HG03064 (cell line): ENCODE measurements at regions not wholly inside any gene's neighbourhood (a gene's known extent, or its start where the extent isn't known, plus 50 kb on each side); places are given as distances from the start of the nearest gene placed in this dataset.

Experiments used
- ATAC-seq: cut with Tn5 transposase; IDR thresholded peaks from one replicate; pipeline ENCODE4 v1.9.1; 2021; ENCODE audit warnings: low read depth; ENCODE audit not compliant: unreplicated experiment

GRCh38 chr5:98604721-98605425 lies 168.6 kb upstream of the RGMB start:
- ATAC-seq, result no peak

- ATAC-seq, result no peak
These were observed 168.0 kb upstream of the RGMB start for GRCh38 chr5:98605426-98605825.

GRCh38 chr5:98606961-98607360 lies 166.5 kb upstream of the RGMB start:
- no peak for ATAC-seq

- no peak for ATAC-seq
These were observed 165.4 kb upstream of the RGMB start for GRCh38 chr5:98608052-98608451.

GRCh38 chr5:98614341-98614740 lies 159.1 kb upstream of the RGMB start:
- ATAC-seq, result no peak

- no peak for ATAC-seq
These were observed 151.6 kb upstream of the RGMB start for GRCh38 chr5:98621821-98622220.

- ATAC-seq, result no peak
These were observed 149.2 kb upstream of the RGMB start for GRCh38 chr5:98624145-98624880.

- no peak for ATAC-seq
These were observed 146.3 kb upstream of the RGMB start for GRCh38 chr5:98627121-98627520.

- ATAC-seq, result no peak
These were observed 142.8 kb upstream of the RGMB start for GRCh38 chr5:98630621-98631020.

GRCh38 chr5:98631311-98632054 lies 142.0 kb upstream of the RGMB start:
- ATAC-seq, result no peak

- ATAC-seq, result no peak
These were observed 137.8 kb upstream of the RGMB start for GRCh38 chr5:98635656-98636055.

GRCh38 chr5:98637116-98637515 lies 136.3 kb upstream of the RGMB start:
- ATAC-seq, result no peak

GRCh38 chr5:98637557-98637956 lies 135.9 kb upstream of the RGMB start:
- ATAC-seq, result no peak

GRCh38 chr5:98638111-98638510 lies 135.4 kb upstream of the RGMB start:
- ATAC-seq, result no peak

GRCh38 chr5:98638701-98639100 lies 134.8 kb upstream of the RGMB start:
- ATAC-seq, result no peak

GRCh38 chr5:98639274-98639673 lies 134.2 kb upstream of the RGMB start:
- ATAC-seq, result no peak

- no peak for ATAC-seq
These were observed 131.8 kb upstream of the RGMB start for GRCh38 chr5:98641671-98642070.

- ATAC-seq, result no peak
These were observed 129.9 kb upstream of the RGMB start for GRCh38 chr5:98643569-98643968.

GRCh38 chr5:98651715-98652114 lies 121.7 kb upstream of the RGMB start:
- no peak for ATAC-seq

GRCh38 chr5:98656125-98656795 lies 117.2 kb upstream of the RGMB start:
- no peak for ATAC-seq

- no peak for ATAC-seq
These were observed 116.7 kb upstream of the RGMB start for GRCh38 chr5:98656796-98657195.
